GM18505 (cell line): ENCODE measurements at regions not wholly inside any gene's neighbourhood (a gene's known extent, or its start where the extent isn't known, plus 50 kb on each side); places are given as distances from the start of the nearest gene placed in this dataset.

Source experiments
- ATAC-seq: cut with Tn5 transposase; IDR thresholded peaks from one replicate; pipeline ENCODE4 v1.9.1; 2021; ENCODE audit not compliant: unreplicated experiment
- POLR2A ChIP-seq: IDR thresholded peaks from 4 replicates; pipeline ENCODE4 v1.6.1; 2011; ENCODE audit warnings: borderline replicate concordance; ENCODE audit not compliant: insufficient read depth, insufficient read length; ENCODE audit errors: extremely low read depth

- no peak for TF ChIP-seq POLR2A
- ATAC-seq: no peak
These were observed 356.4 kb upstream of the GYPC start for GRCh38 chr2:126299469-126299976.

GRCh38 chr2:126300348-126300747, 355.6 kb upstream of the GYPC start:
- ATAC-seq: no peak
- no peak for TF ChIP-seq POLR2A

- ATAC-seq: no peak
- TF ChIP-seq POLR2A: no peak
These were observed 353.9 kb upstream of the GYPC start for GRCh38 chr2:126302043-126302442.

- no peak for ATAC-seq
- TF ChIP-seq POLR2A: no peak
These were observed 352.8 kb upstream of the GYPC start for GRCh38 chr2:126303113-126303512.

GRCh38 chr2:126304154-126304553, 351.8 kb upstream of the GYPC start:
- TF ChIP-seq POLR2A: no peak

GRCh38 chr2:126306539-126306938, 349.4 kb upstream of the GYPC start:
- no peak for TF ChIP-seq POLR2A
- ATAC-seq: no peak

More at GRCh38 chr2:126304154-126304553, 351.8 kb upstream of the GYPC start:
- ATAC-seq: no peak

- ATAC-seq: no peak
- TF ChIP-seq POLR2A: no peak
These were observed 348.2 kb upstream of the GYPC start for GRCh38 chr2:126307740-126308139.

GRCh38 chr2:126309185-126309584, 346.8 kb upstream of the GYPC start:
- no peak for ATAC-seq
- no peak for TF ChIP-seq POLR2A

- no peak for TF ChIP-seq POLR2A
- ATAC-seq: no peak
These were observed 343.4 kb upstream of the GYPC start for GRCh38 chr2:126312579-126312978.

GRCh38 chr2:126315828-126316227, 340.1 kb upstream of the GYPC start:
- no peak for TF ChIP-seq POLR2A
- ATAC-seq: no peak

- TF ChIP-seq POLR2A: no peak
- ATAC-seq: no peak
These were observed 338.0 kb upstream of the GYPC start for GRCh38 chr2:126317790-126318431.

GRCh38 chr2:126322342-126322741, 333.6 kb upstream of the GYPC start:
- no peak for ATAC-seq
- no peak for TF ChIP-seq POLR2A

- ATAC-seq: no peak
- TF ChIP-seq POLR2A: no peak
These were observed 330.8 kb upstream of the GYPC start for GRCh38 chr2:126325202-126325601.

- TF ChIP-seq POLR2A: no peak
- no peak for ATAC-seq
These were observed 326.8 kb upstream of the GYPC start for GRCh38 chr2:126329173-126329572.

- no peak for ATAC-seq
- TF ChIP-seq POLR2A: no peak
These were observed 313.5 kb upstream of the GYPC start for GRCh38 chr2:126342457-126342856.

- no peak for ATAC-seq
- TF ChIP-seq POLR2A: no peak
These were observed 312.8 kb upstream of the GYPC start for GRCh38 chr2:126343136-126343535.

- no peak for TF ChIP-seq POLR2A
- ATAC-seq: no peak
These were observed 311.5 kb upstream of the GYPC start for GRCh38 chr2:126344493-126344892.
